ENCODE measurements at regions not wholly inside any gene's neighbourhood (a gene's known extent, or its start where the extent isn't known, plus 50 kb on each side); places are given as distances from the start of the nearest gene placed in this dataset.

DNA sequence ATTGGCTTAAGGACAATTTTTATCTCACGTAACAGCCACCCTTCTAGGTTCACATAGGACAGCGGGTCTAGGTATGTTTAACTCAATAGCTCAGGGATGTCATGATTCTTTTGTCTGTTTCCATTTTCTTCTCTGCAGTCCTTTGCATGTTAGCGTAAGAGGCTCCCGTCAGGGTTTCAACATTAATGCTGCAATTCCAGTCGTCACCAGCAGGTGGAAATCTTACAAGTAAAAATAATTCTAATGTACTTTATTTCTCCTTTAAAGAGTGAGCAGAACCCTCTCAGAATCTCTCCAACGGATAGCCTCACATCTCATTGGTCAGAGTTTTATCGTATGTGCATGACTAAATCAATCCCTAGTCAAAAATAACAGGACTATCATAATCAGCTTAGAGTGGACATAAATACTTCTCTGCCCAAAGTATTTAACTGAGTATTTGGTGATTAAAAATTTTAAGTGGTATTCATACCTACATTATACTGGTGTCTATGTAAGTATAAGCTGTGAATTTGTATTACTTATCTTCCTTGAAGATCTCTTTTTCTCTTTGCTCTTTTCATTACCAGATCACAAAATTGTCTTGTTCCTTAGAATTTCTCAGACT lies 487.2 kb upstream of the GCFC2 start:
- peak in 1 of 2 donors; percentile 15 for DNase-seq
- in situ Hi-C loops (cut with MboI; ENCODE audit: low sequenced_read_pairs in 4 of 4): no loop called here

DNA sequence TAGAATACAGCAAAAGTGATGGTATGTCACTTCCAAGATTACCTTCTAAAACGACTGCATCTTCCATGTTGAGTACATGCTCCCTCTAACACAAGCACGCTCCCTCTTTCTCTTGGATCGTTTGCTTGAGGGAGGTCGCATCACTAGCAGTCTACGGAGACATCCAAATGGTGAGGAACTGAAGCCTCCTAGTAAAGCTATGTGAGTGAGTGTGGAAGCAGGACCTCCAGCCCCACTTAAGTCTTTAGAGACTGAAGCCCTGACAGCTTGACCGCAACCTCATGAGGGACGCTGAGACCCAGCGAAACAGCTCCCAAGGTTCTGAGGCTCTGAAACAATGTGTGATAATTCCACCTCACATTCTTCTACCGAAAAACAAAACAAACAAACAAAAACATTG lies 486.7 kb upstream of the GCFC2 start:
- Histone ChIP-seq H3K4me3 (no peak overlapping the region), H3K9me3 (no peaks in the 10 kb centered on the region), H3K27me3 (no peaks in the 10 kb centered on the region), H3K27ac (no peak overlapping the region), H3K36me3 (no peaks in the 10 kb centered on the region), H3K4me1 (no peaks in the 10 kb centered on the region)
- TF ChIP-seq, protein P1, sequence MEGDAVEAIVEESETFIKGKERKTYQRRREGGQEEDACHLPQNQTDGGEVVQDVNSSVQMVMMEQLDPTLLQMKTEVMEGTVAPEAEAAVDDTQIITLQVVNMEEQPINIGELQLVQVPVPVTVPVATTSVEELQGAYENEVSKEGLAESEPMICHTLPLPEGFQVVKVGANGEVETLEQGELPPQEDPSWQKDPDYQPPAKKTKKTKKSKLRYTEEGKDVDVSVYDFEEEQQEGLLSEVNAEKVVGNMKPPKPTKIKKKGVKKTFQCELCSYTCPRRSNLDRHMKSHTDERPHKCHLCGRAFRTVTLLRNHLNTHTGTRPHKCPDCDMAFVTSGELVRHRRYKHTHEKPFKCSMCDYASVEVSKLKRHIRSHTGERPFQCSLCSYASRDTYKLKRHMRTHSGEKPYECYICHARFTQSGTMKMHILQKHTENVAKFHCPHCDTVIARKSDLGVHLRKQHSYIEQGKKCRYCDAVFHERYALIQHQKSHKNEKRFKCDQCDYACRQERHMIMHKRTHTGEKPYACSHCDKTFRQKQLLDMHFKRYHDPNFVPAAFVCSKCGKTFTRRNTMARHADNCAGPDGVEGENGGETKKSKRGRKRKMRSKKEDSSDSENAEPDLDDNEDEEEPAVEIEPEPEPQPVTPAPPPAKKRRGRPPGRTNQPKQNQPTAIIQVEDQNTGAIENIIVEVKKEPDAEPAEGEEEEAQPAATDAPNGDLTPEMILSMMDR (IDR thresholded peaks at IDR 0.05 in 4 of 5, conservative IDR thresholded peaks at IDR 0.05 in 1 of 5): no peak
- TF ChIP-seq POLR2A (IDR thresholded peaks at IDR 0.05): no peak
- intact Hi-C loops (cut with DNase I; ENCODE audit: low total_unique reads): loop anchor here (5.0 kb wide), 1 partner anchor 400 kb away; no protein-coding TSS in a partner anchor
- in situ Hi-C loops (cut with MboI; ENCODE audit: low sequenced_read_pairs in 4 of 4): no loop called here
- ATAC-seq (no peak), DNase-seq (no peak)

More for the DNA sequence above, 487.2 kb upstream of the GCFC2 start:
- no peak overlapping the region for H3K4me3 ChIP-seq
- ATAC-seq: no peak
- no peaks in the 10 kb centered on the region for H3K36me3 ChIP-seq
- intact Hi-C loops (cut with DNase I; ENCODE audit: low total_unique reads): loop anchor here (5.0 kb wide), 1 partner anchor 399 kb away; no protein-coding TSS in a partner anchor
- TF ChIP-seq, protein P1 (IDR thresholded peaks at IDR 0.05 in 4 of 5, conservative IDR thresholded peaks at IDR 0.05 in 1 of 5): peak; percentile 18 to 65 (median 30)
- no peak for TF ChIP-seq POLR2A (IDR thresholded peaks at IDR 0.05)
- no peak overlapping the region for H3K27ac ChIP-seq
- no peaks in the 10 kb centered on the region for H3K27me3 ChIP-seq
- H3K9me3 ChIP-seq: no peaks in the 10 kb centered on the region
- no peaks in the 10 kb centered on the region for H3K4me1 ChIP-seq

DNA sequence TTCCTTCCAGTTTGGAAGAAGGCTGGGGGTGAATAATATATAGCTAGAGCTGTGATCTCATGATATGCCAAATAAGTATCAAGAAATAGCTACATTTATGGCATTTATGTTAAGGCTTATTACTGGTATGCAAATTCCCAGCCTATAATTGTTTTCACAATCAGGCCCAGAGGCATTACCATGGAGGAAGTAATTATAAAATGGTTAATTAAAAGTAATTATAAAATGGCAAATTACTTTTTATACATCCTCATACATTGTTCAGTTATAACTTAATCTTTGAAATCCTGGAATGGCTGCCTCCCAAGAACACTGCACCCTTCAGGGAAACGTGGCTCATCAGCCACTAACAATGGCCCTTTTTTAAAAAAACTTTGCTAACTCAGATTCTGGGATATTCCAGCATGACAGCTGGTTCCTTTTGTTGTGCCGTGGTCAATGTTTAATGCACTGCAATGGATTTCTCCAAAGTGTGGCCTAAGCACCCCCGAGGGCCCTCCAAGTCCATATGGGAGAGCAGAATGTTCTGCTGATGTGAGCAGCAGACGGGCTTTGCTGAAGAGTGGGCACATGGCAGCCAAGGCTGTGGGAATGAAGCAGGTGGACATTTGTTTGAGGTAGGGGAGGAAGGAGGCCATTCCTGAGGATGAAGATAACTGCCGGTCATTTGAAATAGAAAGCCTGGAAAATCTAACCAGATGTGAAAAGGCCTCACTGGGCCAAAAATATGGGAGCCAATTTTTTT lies 483.5 kb upstream of the GCFC2 start:
- H3K4me1 ChIP-seq: no peaks in the 10 kb centered on the region
- H3K4me3 ChIP-seq: no peak overlapping the region
- no peaks in the 10 kb centered on the region for H3K9me3 ChIP-seq
- DNase-seq (no peak), ATAC-seq (no peak)
- H3K36me3 ChIP-seq: no peaks in the 10 kb centered on the region
- H3K27me3 ChIP-seq: no peaks in the 10 kb centered on the region
- no peak for TF ChIP-seq POLR2A (IDR thresholded peaks at IDR 0.05)
- TF ChIP-seq, protein P1 (IDR thresholded peaks at IDR 0.05 in 4 of 5, conservative IDR thresholded peaks at IDR 0.05 in 1 of 5): no peak
- in situ Hi-C loops (cut with MboI; ENCODE audit: low sequenced_read_pairs in 4 of 4) (no loop called here), intact Hi-C loops (cut with DNase I; ENCODE audit: low total_unique reads) (no loop called here)
- no peak overlapping the region for H3K27ac ChIP-seq

DNA sequence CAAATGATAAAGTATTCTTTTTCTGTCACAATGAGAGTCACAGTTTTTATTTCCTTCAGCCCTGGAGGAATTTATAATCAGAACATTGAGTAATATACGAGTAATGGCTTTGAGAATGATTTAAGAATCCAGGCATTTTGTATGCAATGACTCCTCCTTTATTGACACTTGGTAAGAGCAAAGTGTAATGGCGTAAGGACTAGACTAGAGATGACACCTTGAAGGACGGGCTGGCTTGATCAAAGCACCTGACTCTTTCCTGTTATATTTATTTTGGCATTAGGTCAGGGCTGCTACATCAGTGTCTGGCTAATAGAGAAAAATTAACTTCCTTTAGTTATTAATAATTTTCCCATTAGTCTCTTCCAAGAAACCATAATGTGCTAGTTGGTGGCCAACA lies 482.4 kb upstream of the GCFC2 start:
- H3K36me3 ChIP-seq: no peaks in the 10 kb centered on the region
- H3K9me3 ChIP-seq: no peaks in the 10 kb centered on the region
- in situ Hi-C loops (cut with MboI; ENCODE audit: low sequenced_read_pairs in 4 of 4) (no loop called here), intact Hi-C loops (cut with DNase I; ENCODE audit: low total_unique reads) (no loop called here)
- DNase-seq (no peak), ATAC-seq (no peak)
- H3K4me3 ChIP-seq: no peak overlapping the region
- TF ChIP-seq, protein P1 (IDR thresholded peaks at IDR 0.05 in 4 of 5, conservative IDR thresholded peaks at IDR 0.05 in 1 of 5): no peak
- no peak for TF ChIP-seq POLR2A (IDR thresholded peaks at IDR 0.05)
- no peak overlapping the region for H3K27ac ChIP-seq
- no peaks in the 10 kb centered on the region for H3K27me3 ChIP-seq
- H3K4me1 ChIP-seq: no peaks in the 10 kb centered on the region
